Neural progenitor cell (in vitro differentiated cells): ENCODE measurements at regions not wholly inside any gene's neighbourhood (a gene's known extent, or its start where the extent isn't known, plus 50 kb on each side); places are given as distances from the start of the nearest gene placed in this dataset.

Source experiments
- DNase-seq: peaks from one replicate; pipeline ENCODE4 v3.0.0-alpha.2; 2016; ENCODE audit warnings: low spot score
- H2AFZ ChIP-seq: fragments of 200-600 bp; sonication (generic); replicated peaks from 2 replicates; pipeline ENCODE4 v1.6.1; 2016; ENCODE audit warnings: antibody characterized with exemption
- H3F3A ChIP-seq: fragments of 200-600 bp; sonication (generic); 2 replicates; pipeline ENCODE4 v1.6.1; 2016; ENCODE audit warnings: antibody characterized with exemption, low read depth
- H3K27ac ChIP-seq: fragments of 200-600 bp; sonication (generic); 2 replicates; pipeline ENCODE4 v1.5.1; 2016; ENCODE audit warnings: mild to moderate bottlenecking
- H3K27me3 ChIP-seq: fragments of 200-600 bp; sonication (generic); 2 replicates; pipeline ENCODE4 v1.6.1; 2016; ENCODE audit warnings: mild to moderate bottlenecking, moderate library complexity
- H3K36me3 ChIP-seq: fragments of 200-600 bp; sonication (generic); 2 replicates; pipeline ENCODE4 v1.5.1; 2016
- H3K4me1 ChIP-seq: fragments of 200-600 bp; sonication (generic); 2 replicates; pipeline ENCODE4 v1.6.1; 2016; ENCODE audit warnings: mixed run types
- H3K4me2 ChIP-seq: fragments of 200-600 bp; sonication (generic); 2 replicates; pipeline ENCODE4 v1.6.1; 2016
- H3K4me3 ChIP-seq: fragments of 200-600 bp; sonication (generic); 2 replicates; pipeline ENCODE4 v1.5.1; 2016
- H3K79me2 ChIP-seq: fragments of 200-600 bp; sonication (generic); 2 replicates; pipeline ENCODE4 v1.6.1; 2016; ENCODE audit warnings: low read depth
- H3K9ac ChIP-seq: fragments of 200-600 bp; sonication (generic); 2 replicates; pipeline ENCODE4 v1.6.1; 2016
- H3K9me3 ChIP-seq: fragments of 200-600 bp; sonication (generic); 2 replicates; pipeline ENCODE4 v1.5.1; 2016; ENCODE audit warnings: low read depth
- H4K20me1 ChIP-seq: fragments of 200-600 bp; sonication (generic); 2 replicates; pipeline ENCODE4 v1.6.1; 2016; ENCODE audit warnings: low read depth
- H3K27ac Mint-ChIP-seq: 3 replicates; pipeline ENCODE4 v1.8.0; 2021; ENCODE audit warnings: mixed read lengths
- H3K27me3 Mint-ChIP-seq: 2 replicates; pipeline ENCODE4 v1.8.0; 2022; ENCODE audit warnings: low read depth, mild to moderate bottlenecking, inconsistent platforms, moderate library complexity, mixed read lengths; ENCODE audit not compliant: insufficient read depth
- H3K36me3 Mint-ChIP-seq: 3 replicates; pipeline ENCODE4 v1.8.0; 2021; ENCODE audit warnings: mixed read lengths
- H3K4me1 Mint-ChIP-seq: 3 replicates; pipeline ENCODE4 v1.8.0; 2021; ENCODE audit warnings: mixed read lengths
- H3K4me3 Mint-ChIP-seq: 3 replicates; pipeline ENCODE4 v1.8.0; 2021; ENCODE audit warnings: mild to moderate bottlenecking, moderate library complexity, mixed read lengths
- H3K9me3 Mint-ChIP-seq: 3 replicates; pipeline ENCODE4 v1.8.0; 2020; ENCODE audit warnings: mixed read lengths
- EZH2 ChIP-seq: fragments of 200-600 bp; sonication (generic); IDR thresholded peaks from 2 replicates; pipeline ENCODE4 v1.6.1; 2017; ENCODE audit warnings: antibody characterized with exemption, mild to moderate bottlenecking, moderate library complexity
- EZH2phosphoT487 ChIP-seq: fragments of 200-600 bp; sonication (generic); IDR thresholded peaks from 2 replicates; pipeline ENCODE4 v1.6.1; 2017; ENCODE audit warnings: antibody characterized with exemption
- TF ChIP-seq, protein P1 (sequence below): fragments of 200-600 bp; sonication (generic); IDR thresholded peaks from 2 replicates; pipeline ENCODE4 v1.5.1; 2017; ENCODE audit warnings: antibody characterized with exemption, mild to moderate bottlenecking

DNA sequence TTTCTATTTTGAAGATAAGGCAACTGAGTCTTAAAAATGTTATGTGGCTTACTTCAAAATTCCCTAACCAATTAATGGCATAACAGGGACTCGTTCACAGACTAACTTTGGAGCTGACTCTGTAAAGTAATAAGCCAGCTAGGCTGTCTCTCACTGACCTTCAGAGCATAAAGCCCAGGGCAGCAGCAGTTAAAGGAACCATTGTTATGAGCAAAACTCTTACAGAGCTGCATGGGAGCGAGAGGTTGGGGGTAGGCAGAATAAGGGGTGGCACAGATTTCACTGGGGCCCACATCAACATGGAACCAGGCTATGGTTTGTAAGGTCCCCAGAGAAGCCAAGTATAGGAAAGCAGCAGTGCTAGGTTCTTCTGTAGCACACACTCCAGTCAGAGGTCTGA, 637.8 kb downstream of the RFPL4B start:
- no peaks in the 10 kb centered on the region for H3K36me3 ChIP-seq
- H3K9ac ChIP-seq = no peak overlapping the region
- H3K9me3 ChIP-seq = no peaks in the 10 kb centered on the region
- no peaks in the 10 kb centered on the region for H3K79me2 ChIP-seq
- no peaks in the 10 kb centered on the region for H3K27me3 Mint-ChIP-seq
- no peaks in the 10 kb centered on the region for H4K20me1 ChIP-seq
- no peak overlapping the region for H2AFZ ChIP-seq
- H3K4me3 Mint-ChIP-seq = no peak overlapping the region
- H3K27me3 ChIP-seq = no peaks in the 10 kb centered on the region
- H3K4me2 ChIP-seq = no peak overlapping the region
- H3K4me1 ChIP-seq = no peaks in the 10 kb centered on the region
- H3K27ac Mint-ChIP-seq = no peak overlapping the region
- TF ChIP-seq, protein P1, sequence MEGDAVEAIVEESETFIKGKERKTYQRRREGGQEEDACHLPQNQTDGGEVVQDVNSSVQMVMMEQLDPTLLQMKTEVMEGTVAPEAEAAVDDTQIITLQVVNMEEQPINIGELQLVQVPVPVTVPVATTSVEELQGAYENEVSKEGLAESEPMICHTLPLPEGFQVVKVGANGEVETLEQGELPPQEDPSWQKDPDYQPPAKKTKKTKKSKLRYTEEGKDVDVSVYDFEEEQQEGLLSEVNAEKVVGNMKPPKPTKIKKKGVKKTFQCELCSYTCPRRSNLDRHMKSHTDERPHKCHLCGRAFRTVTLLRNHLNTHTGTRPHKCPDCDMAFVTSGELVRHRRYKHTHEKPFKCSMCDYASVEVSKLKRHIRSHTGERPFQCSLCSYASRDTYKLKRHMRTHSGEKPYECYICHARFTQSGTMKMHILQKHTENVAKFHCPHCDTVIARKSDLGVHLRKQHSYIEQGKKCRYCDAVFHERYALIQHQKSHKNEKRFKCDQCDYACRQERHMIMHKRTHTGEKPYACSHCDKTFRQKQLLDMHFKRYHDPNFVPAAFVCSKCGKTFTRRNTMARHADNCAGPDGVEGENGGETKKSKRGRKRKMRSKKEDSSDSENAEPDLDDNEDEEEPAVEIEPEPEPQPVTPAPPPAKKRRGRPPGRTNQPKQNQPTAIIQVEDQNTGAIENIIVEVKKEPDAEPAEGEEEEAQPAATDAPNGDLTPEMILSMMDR = no peak
- TF ChIP-seq EZH2phosphoT487 (no peak), EZH2 (no peak)
- no peak for DNase-seq
- H3F3A ChIP-seq = no peaks in the 10 kb centered on the region
- H3K27ac ChIP-seq = no peak overlapping the region
- no peaks in the 10 kb centered on the region for H3K36me3 Mint-ChIP-seq
- H3K9me3 Mint-ChIP-seq = peaks cover 4% of the 10 kb centered on the region
- peaks cover 9% of the 10 kb centered on the region for H3K4me1 Mint-ChIP-seq
- H3K4me3 ChIP-seq = no peak overlapping the region

DNA sequence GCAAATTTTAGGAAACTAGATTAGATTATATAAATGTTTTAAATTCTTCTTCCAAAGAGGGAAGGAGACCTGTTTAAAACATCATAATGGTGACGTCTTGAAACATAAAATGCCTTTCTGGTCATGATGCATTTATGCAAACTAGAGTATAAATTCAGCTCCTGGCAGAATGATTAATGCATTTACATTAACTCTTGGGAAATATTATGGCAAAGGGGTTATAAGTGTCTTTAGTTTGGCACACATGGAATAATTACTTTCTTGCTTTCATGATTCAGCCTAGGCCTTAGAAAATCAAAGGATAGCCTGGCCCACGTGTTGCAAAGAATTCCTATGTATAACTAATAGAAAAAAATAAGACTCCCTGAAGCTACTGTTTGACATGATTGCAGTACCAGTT, 639.2 kb downstream of the RFPL4B start:
- Histone ChIP-seq H4K20me1 (no peaks in the 10 kb centered on the region), H3K36me3 (no peaks in the 10 kb centered on the region), H3K4me3 (no peak overlapping the region), H3K4me2 (no peak overlapping the region), H2AFZ (no peak overlapping the region), H3F3A (no peaks in the 10 kb centered on the region), H3K79me2 (no peaks in the 10 kb centered on the region), H3K9ac (no peak overlapping the region), H3K9me3 (no peaks in the 10 kb centered on the region), H3K27me3 (no peaks in the 10 kb centered on the region), H3K4me1 (no peaks in the 10 kb centered on the region), H3K27ac (no peak overlapping the region)
- no peaks in the 10 kb centered on the region for H3K27me3 Mint-ChIP-seq
- H3K4me1 Mint-ChIP-seq = peaks cover 9% of the 10 kb centered on the region
- H3K36me3 Mint-ChIP-seq = no peaks in the 10 kb centered on the region
- no peak overlapping the region for H3K4me3 Mint-ChIP-seq
- no peak overlapping the region for H3K27ac Mint-ChIP-seq
- peaks cover 10% of the 10 kb centered on the region for H3K9me3 Mint-ChIP-seq
- DNase-seq = no peak
- TF ChIP-seq EZH2 = no peak
- TF ChIP-seq EZH2phosphoT487 = no peak
- TF ChIP-seq, protein P1 = no peak

DNA sequence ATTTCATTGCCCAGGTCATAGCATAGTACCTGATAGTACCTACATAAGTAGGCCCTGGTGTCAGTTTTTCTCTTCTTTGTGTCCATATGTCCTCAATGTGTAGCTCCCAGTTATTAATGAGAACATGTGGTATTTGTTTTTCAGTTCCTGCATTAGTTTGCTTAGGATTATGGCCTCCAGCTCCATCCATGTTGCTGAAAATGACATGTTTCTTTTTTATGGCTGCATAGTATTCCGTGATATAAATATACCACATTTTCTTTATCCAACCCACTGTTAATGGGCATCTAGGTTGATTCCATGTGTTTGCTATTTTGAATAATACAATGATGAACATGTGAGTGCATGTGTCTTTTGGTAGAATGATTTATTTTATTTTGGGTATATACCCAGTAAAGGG, 641.6 kb downstream of the RFPL4B start:
- Histone ChIP-seq H3K79me2 (no peaks in the 10 kb centered on the region), H3F3A (no peaks in the 10 kb centered on the region), H3K4me3 (no peak overlapping the region), H3K9ac (no peak overlapping the region), H3K36me3 (no peaks in the 10 kb centered on the region), H3K4me2 (no peak overlapping the region), H3K27ac (no peak overlapping the region), H3K9me3 (no peaks in the 10 kb centered on the region), H3K27me3 (no peaks in the 10 kb centered on the region), H3K4me1 (peaks cover 6% of the 10 kb centered on the region), H4K20me1 (no peaks in the 10 kb centered on the region), H2AFZ (no peak overlapping the region)
- peaks cover 4% of the 10 kb centered on the region for H3K27me3 Mint-ChIP-seq
- H3K36me3 Mint-ChIP-seq = no peaks in the 10 kb centered on the region
- peaks cover 11% of the 10 kb centered on the region for H3K4me1 Mint-ChIP-seq
- DNase-seq = no peak
- no peak overlapping the region for H3K4me3 Mint-ChIP-seq
- TF ChIP-seq, protein P1 = no peak
- TF ChIP-seq EZH2phosphoT487 (no peak), EZH2 (no peak)
- H3K27ac Mint-ChIP-seq = no peak overlapping the region
- H3K9me3 Mint-ChIP-seq = peaks cover 10% of the 10 kb centered on the region
